Psoas muscle (tissue), 7 donors: ENCODE measurements at regions not wholly inside any gene's neighbourhood (a gene's known extent, or its start where the extent isn't known, plus 50 kb on each side); places are given as distances from the start of the nearest gene placed in this dataset.
"Not testable (repeated sequence)": the region's sequence is repeated elsewhere in the genome, so short reads cannot be mapped to it uniquely, and the experiment has no call there.

Experiments
- ATAC-seq, 4 donors: fragments of 200-7000 bp; cut with Tn5 transposase; one replicate each; pipeline ENCODE4 v1.9.1; 2020; ENCODE audit warnings: moderate library complexity in 3 of 4, mild to moderate bottlenecking in 2 of 4
- DNase-seq, 2 donors: peaks; one replicate each; pipeline ENCODE4 v3.0.0-alpha.2; 2020
- H3K27ac ChIP-seq: fragments of 200-600 bp; one replicate; pipeline ENCODE4 v1.8.0; 2022
- H3K27me3 ChIP-seq, 3 donors: fragments of 200-600 bp in 1 of 3; one replicate each; pipeline versions ENCODE4 v1.6.1 to v1.8.0; 2013 to 2022; ENCODE audit warnings: low read length in 2 of 3, mild to moderate bottlenecking in 2 of 3, moderate library complexity in 1 of 3; ENCODE audit not compliant: insufficient read depth in 3 of 3
- H3K36me3 ChIP-seq, 2 donors: fragments of 200-600 bp in 1 of 2; one replicate each; pipeline versions ENCODE4 v1.6.1 to v1.8.0; 2013 to 2022; ENCODE audit warnings: low read depth in 1 of 2, mild to moderate bottlenecking in 1 of 2, moderate library complexity in 1 of 2; ENCODE audit not compliant: insufficient read depth in 1 of 2
- H3K4me1 ChIP-seq: fragments of 200-600 bp; one replicate; pipeline ENCODE4 v1.8.0; 2022
- H3K4me3 ChIP-seq: fragments of 200-600 bp; one replicate; pipeline ENCODE4 v1.8.0; 2022; ENCODE audit warnings: mild to moderate bottlenecking
- H3K9me3 ChIP-seq: fragments of 200-600 bp; one replicate; pipeline ENCODE4 v1.8.0; 2022
- CTCF ChIP-seq: fragments of 200-600 bp; IDR thresholded peaks from one replicate; pipeline ENCODE4 v1.8.0; 2022; ENCODE audit warnings: antibody characterized with exemption
- WGBS, 3 donors: extraction: QIAGEN DNeasy Blood & Tissue Kit; methylation state at CpG; one replicate each; pipeline versions ENCODE4 v1.1.6 to v1.1.7; 2013; 5-methylcytosine and 5-hydroxymethylcytosine counted together
- intact Hi-C, 2 donors: fragments of 100-400 bp; cut with DNase I; formaldehyde crosslinking; loops; one replicate each; pipeline versions ENCODE4 v1.11.0 to v1.14.2; 2022
- donor health status: healthy with polysubstance abuse.
- donor health status: DM: no; HTN: no; CAD: no; lungs with moderate emphysema.
- donor health status: Bipolar disorder and iron deficiency.
- donor health status: healthy.
- donor health status: DM: yes; HTN: yes; CAD: no.
- donor health status: DM: no; HTN: no; CAD: no.
- donor health status: DM: yes; HTN: yes; CAD: no.

GRCh38 chr5:117326997-117327396 lies 752.4 kb upstream of the SEMA6A start:
- Histone ChIP-seq H3K27me3 (no peaks in the 10 kb centered on the region), H3K4me1 (no peaks in the 10 kb centered on the region), H3K4me3 (no peak overlapping the region), H3K9me3 (no peaks in the 10 kb centered on the region), H3K36me3 (no peaks in the 10 kb centered on the region), H3K27ac (no peak overlapping the region)
- DNase-seq (no peak), ATAC-seq (no peak)
- 74 to 98% (median 95%) methylated on average over 2 of the region's 2 CpGs for WGBS, 3 donors
- no peak for TF ChIP-seq CTCF
- intact Hi-C loops: no loop called here

GRCh38 chr5:117318528-117318927 lies 743.9 kb upstream of the SEMA6A start:
- Histone ChIP-seq H3K36me3 (no peaks in the 10 kb centered on the region), H3K9me3 (no peaks in the 10 kb centered on the region), H3K4me3 (no peak overlapping the region), H3K4me1 (no peaks in the 10 kb centered on the region), H3K27ac (no peak overlapping the region), H3K27me3 (no peaks in the 10 kb centered on the region)
- 57 to 80% (median 76%) methylated on average over 2 of the region's 2 CpGs for WGBS, 3 donors
- TF ChIP-seq CTCF: no peak
- DNase-seq (no peak), ATAC-seq (no peak)
- intact Hi-C loops: no loop called here

GRCh38 chr5:117315170-117315569 lies 740.5 kb upstream of the SEMA6A start:
- Histone ChIP-seq H3K9me3 (no peaks in the 10 kb centered on the region), H3K4me1 (no peaks in the 10 kb centered on the region), H3K27me3 (no peaks in the 10 kb centered on the region), H3K27ac (no peak overlapping the region), H3K4me3 (no peak overlapping the region), H3K36me3 (no peaks in the 10 kb centered on the region)
- TF ChIP-seq CTCF: no peak
- ATAC-seq (no peak), DNase-seq (no peak)
- intact Hi-C loops: no loop called here
- WGBS, 3 donors: 83 to 86% (median 85%) methylated on average over 4 of the region's 4 CpGs

- ATAC-seq, intact Hi-C loops, H3K27ac ChIP-seq, H3K4me1 ChIP-seq, H3K4me3 ChIP-seq, H3K36me3 ChIP-seq, H3K9me3 ChIP-seq, H3K27me3 ChIP-seq: not testable (repeated sequence)
- 94 to 99% (median 96%) methylated on average over 18 to 34 of the region's 34 CpGs for WGBS, 3 donors
- DNase-seq: peak in 1 of 2 donors; percentile 23
Observed at GRCh38 chr5:117304512-117305107, 730.0 kb upstream of the SEMA6A start.

GRCh38 chr5:117302949-117303348 lies 728.3 kb upstream of the SEMA6A start:
- DNase-seq (no peak), ATAC-seq (no peak)
- no peak for TF ChIP-seq CTCF
- no peak overlapping the region for H3K4me3 ChIP-seq
- intact Hi-C loops: no loop called here
- no peaks in the 10 kb centered on the region for H3K36me3 ChIP-seq
- H3K4me1 ChIP-seq: no peaks in the 10 kb centered on the region
- H3K9me3 ChIP-seq: no peaks in the 10 kb centered on the region
- 63 to 78% (median 77%) methylated on average over 3 of the region's 3 CpGs for WGBS, 3 donors
- H3K27ac ChIP-seq: no peak overlapping the region
- peaks cover 0 to 3% (median 0%) of the 10 kb centered on the region in 3 donors for H3K27me3 ChIP-seq
